Activated T-helper 1 cell treated with anti-CD3 and anti-CD28 coated beads, Interleukin-2, amount 50 U/mL, for 16 hours (primary cell): ENCODE measurements at regions not wholly inside any gene's neighbourhood (a gene's known extent, or its start where the extent isn't known, plus 50 kb on each side); places are given as distances from the start of the nearest gene placed in this dataset.
"Not testable (repeated sequence)": the region's sequence is repeated elsewhere in the genome, so short reads cannot be mapped to it uniquely, and the experiment has no call there.

Source experiments
- DNase-seq, 2 donors: peaks; one replicate each; pipeline ENCODE4 v3.0.0-alpha.2; 2020; ENCODE audit warnings: low read depth in 1 of 2, low spot score in 1 of 2

DNA sequence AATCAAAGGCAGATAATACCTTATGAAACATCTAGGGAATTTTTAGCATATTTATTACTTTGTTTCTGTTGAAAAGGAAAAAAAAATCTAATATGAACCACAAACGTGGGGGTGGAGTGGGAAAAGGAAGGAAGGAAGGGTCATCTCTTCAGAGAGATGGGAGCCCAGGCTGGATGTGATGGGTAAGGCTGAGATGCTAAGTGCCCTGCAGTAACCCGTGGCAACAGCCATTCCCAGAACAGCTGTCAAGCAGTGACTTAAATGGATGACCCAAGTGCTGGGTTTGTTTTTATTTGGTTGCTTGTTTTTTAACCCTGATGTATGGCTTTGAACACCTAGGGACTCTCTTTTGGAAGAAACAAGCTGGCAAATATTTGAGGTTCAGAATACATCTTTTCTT, 50.7 kb upstream of the KLF7 start:
- no peak for DNase-seq

DNA sequence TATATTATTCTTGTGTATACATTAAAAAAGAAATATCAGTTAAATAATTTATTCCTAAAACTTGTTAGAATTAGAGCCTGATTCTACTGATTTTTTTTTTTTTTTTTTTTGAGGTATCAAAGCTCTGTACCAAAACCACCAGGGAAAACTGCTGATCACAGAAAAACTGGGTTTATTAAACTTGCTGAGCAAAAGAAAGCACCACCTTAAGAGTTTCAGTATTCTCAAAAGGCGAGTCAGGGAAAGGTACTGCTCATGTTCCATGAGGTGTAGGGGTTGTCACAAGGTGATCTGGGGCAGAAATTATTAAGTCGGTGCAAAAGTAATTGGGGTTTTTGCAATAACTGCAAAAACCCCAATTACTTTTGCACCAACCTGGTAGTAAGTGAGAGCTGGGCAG, 51.7 kb upstream of the KLF7 start:
- no peak for DNase-seq

DNA sequence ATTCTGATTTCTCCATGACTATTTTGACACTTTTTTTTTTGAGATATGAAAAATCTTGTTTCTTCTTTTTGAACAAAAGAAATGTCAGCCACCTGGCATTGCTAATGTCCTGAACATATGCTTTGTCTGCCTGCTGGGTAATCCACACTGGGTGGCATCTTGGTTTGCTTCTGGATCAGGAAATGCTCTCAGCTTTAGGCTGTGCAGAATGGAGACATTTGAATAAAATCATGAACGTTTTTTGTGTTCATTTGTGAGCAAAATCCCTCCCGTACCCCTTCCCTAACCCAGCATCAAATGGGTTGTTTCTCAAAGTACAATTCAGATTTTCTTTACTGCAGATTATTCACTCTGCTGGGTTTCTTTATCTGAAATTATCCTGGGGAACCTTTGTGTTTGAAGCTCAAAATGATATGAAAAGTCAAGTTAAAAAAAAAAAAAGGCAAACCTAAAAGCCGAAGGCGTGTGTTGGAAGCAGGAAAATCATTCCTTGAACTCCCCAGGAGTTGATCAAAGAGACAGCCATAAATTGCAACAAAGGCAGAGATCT, 53.4 kb upstream of the KLF7 start:
- no peak for DNase-seq

DNA sequence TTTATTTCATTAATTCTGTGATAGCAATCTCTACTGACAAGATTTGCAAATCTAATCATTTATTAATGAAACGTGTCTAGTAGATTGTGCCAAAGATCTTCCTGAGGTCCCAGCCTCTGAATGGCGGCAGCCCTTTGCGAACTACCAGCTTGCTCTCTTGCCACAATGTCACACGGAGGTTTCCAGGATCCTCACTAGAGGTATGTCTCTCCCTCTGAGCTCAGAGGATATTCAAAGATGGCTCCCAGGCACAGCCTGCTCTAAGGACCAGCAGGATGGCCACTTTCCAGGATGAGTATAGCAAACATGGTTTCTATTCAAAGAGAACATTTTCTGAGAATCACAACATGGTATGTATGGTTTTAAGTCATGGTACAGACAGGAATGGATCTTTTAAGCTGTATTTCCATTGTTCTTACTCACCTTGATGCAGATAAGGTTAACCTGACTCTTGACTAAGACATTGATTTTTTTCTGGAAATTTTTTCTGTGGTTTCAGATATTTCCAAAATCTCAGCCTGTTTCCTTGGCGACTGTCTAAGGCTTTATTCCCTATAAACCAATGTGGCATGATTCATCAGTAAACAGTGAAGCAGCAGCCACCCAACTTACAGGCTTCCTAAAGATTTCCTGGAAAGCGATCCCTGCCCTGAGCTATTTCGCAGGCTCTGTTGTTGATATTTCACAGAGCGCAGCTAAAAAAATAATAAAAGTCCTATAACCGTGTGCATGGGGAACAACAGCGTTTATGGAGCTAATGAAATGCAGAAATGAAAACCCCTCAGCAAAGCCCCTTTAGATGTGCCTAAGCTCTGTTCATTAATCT, 54.1 kb upstream of the KLF7 start:
- no peak for DNase-seq

DNA sequence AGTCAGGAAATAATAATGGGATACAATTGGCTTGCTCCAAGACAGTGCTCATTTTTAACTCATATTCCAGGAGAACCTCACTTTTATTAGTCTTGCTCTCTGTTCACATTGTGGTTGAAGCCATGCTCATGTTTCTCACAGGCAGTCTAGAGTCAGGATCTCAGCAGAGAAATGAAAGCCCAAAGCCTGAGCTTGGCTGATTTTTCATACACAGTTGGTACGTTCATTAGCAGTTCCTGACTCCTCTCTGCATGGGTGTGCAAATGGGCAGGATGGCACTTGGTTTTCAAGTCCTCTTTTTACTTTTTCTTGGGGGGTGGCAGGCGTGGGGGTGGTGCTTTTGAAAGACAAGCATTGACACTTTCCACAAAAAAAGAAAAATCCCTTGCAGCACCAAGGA, 56.0 kb upstream of the KLF7 start:
- DNase-seq = no peak

DNA sequence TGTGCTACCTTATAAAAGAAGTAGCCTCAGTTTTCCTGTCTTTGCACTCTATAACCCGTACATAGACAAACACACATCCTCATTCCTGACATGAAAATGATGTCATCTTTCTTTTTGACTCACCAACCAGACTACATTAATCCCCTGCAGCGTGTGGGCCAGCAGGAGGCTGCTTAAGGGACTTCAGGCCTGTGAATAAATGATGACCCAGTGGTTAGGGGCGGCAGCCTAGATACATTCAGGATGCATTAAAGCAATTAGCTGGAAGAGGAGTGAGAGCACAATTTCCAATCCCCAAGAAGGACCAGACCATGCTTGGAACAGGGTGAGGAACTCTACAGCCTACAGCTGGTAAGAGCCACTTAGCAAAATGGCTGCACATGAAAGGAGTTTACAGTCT, 57.3 kb upstream of the KLF7 start:
- no peak for DNase-seq

DNA sequence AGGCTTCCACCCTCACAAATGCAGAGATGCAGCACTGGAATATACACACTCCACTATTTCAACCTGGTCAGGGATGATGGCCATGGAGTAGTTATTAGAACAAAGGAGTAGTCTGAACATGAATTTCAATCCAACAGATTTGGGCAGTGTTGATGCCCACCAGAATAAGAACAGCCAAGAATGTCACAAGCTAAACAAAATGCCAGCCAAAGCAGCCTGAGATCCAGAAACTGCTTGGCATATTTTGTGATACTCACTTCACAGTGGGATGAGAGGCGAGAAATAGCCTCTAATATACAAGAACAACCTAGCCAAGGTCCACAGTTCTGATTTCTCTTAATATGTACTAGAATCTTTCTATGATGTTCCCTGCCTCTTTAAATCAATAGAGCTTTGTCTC, 58.6 kb upstream of the KLF7 start:
- no peak for DNase-seq

DNA sequence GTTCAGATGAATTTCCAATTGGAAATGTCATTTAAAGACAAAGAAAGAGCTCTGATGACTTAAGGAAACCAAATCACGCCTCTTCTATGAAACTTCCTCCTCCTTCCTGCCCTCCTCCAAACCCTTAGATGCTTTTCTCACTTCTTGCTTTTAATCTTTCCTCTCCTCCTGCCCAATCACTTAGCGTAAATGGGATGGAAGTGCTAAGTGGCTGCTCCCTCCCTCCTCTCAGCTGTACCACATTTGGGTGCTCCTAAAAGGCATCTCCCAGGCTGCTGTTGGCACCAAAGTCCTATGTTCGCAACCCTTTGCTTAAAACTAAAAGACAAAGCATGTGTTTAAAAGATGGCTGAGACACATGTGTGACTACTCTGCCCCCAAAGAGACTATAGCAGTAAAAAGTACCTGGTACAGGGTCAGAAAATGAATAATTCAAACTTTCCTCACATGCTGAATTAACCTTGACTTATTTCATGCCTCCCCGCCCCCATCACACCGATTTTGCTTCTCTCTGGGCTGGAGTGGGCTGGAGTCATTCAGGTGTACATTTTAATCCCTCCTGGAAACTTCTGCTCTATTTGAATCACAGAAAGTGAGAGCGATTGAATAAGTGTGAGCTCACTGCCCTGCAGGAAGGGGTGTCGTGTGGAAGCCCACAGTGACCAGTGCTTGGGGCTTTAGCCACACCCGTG, 59.2 kb upstream of the KLF7 start:
- DNase-seq = no peak

DNA sequence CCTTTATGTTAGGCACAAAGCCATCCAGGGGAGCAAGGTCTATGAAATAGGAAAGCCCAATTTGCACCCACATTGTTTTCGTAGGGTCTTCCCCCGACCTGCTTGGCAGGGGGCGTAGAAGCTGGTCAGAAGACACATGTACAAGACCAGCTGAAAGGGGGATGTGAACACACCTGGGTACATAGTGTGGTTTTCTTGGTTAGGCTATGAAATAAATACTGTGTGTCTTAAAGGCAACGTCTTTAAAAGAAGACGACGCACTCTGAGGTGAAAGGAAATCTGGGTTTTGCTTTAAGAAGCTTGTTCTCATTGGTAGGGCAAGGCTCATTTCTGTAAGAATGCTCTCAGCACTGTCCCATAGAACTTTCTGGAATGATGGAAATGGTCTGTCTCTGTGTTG, 60.0 kb upstream of the KLF7 start:
- no peak for DNase-seq

DNA sequence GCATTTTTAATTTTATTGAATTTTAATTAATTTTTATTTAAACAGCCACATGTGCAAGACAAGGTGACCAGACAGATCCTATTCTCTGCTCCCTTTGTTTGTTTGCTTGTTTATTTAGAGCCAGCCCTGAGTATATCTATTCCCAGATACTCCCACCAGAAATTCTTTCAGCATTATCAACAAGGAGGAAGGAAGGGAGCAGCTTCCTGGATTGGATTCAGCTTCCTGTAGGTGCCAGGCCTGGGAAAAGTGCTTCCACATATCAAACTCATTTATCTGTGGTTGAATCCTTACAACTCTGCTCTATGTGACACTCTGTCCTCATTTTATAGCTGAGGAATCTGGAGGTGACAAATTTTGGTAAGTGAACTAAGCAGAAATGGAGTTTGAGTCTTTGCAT, 60.5 kb upstream of the KLF7 start:
- DNase-seq = no peak

DNA sequence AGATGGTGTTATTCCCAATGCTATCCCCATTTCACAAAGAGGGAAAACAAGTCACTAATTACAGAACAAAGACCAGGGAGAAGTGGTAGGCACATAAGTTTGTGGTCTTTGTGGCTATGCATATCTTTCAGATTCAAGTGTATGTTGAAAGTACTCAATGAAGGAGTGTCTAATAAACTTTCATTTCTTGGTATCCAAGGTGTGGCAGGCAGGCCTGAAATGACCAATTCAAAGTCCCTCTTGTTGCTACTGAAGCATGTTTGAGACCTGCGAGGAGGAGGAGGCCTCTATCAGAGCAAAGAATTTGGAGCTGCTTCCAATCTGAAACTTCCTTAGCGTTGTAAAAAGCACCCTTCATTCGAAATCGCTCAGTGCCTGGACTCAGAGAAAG, 60.9 kb upstream of the KLF7 start:
- DNase-seq = no peak

DNA sequence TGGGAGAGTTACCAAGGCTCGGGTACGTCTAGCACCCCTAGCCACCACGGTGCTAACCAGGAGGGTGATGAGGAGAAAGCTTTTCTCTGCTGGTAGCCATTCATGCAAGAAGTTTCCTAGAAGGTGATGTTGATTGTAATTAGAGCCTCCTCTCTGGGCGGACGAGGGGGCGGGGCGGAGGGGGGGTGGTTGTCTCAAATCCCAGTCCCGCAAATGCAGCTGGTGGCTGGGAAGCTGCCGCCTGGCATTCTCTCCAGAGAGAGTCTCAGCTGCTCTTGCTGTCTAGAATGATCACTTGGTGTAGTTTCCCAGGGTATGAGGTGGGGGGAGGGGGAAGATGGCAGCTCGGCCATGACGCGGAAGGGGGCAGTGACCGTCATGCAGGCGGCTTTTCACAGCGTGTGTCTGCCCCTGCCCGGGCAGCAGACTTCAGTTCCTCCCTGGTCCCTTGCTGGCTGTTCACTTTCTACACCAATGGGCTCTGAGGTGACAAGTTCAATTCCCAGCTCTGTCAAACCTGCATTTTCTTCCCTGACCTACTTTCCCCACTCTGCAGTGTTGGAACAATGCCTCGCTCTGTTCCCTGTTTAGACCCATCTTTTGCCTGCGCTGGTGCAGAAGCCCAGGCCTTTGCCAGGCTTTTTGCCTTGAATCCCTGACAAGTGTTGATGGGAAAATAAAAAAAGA, 61.5 kb upstream of the KLF7 start:
- DNase-seq = no peak

DNA sequence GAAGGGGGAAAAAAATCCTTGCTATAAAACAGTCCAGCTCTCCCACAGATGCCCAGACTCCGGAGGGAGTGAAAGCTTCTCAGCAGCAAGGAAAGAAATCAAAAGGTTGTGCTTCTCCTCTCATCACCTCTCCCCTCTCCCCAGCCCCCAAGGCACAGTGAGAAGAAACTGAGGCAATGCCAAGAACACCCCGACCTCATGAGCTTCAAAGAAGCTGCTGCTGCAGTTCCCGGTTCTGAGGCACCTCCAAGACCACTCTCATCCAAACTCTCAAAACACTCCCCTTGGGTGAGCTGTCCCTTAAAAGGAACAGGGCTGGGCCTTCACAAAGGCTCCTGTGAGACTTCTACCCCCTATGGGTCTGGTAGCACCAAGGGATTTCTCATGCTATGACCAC, 62.0 kb upstream of the KLF7 start:
- no peak for DNase-seq

DNA sequence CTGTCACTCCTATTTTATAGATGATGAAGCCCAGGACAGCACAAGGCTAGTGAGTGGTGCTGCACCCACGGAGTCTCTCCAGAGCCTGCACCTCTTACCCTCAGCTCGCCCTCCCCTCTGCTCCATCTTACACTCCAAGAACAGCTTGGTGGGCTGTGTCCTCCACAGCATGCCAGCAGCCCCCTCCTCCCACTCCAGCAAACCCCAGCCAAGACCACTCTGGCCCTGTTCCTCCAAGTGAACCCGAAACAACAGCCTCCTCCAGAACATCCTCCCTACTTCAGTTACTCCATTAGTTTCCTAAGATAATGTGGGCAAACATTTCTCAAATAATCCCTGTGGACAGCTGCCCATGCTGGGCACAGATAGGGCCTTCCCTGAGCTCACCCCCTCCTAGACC, 62.7 kb upstream of the KLF7 start:
- no peak for DNase-seq

DNA sequence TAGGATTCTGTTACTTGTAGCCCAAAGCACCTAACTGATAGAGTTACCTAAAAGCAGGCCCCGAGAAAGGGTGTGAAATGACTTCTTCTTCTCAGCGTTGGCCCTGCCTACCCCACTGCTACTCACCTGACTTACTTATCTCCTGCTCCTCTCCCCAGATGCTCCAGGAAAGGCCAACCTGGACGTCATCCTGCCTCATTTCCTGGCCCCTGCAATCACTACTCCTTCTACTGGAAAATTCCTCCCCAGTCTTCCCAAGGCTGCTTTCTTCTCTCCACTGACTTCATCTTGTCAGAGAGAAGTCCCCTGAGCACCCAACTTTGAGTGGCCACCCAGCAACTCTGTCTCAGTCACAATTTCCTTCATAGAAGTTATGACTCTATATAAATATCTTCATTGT, 63.4 kb upstream of the KLF7 start:
- no peak for DNase-seq

DNA sequence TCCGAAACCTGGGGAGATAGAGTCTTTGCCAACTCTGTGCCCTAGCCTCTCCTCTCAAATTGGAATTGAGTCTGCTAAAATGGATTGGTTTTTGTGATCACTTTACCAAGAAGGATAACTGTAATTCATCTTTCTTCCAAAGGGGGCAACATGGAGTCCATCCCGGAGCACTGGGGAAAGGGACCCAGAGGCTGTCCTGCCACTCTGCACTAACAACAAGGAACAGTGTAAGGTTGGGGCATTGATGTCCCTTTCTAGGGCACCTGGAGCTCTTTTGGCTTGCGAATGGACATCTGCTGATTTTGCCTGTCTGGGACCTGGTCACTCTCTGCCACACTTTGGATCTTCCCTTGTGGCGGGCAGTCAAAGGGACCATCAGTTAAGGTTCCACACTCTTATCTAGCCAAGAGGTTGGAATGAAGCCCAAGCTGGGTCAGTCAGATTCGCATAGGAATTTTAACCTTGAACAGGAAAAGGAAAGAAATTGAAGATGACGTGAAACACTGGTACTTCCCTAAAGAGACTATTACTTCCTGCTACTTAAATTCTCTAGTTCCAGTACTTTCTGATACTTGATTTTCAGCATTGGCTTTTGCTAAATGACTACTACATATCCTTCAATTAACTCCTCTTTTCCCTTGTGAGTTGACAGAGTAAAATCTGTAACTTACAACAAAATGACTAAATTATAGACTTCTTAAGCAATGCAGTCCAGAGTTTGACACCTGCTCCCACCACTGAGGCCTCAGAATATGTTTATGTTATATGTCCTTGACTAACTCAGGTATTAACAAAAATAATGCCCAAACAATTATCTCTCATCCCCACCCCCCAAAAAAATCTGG, 64.7 kb upstream of the KLF7 start:
- no peak for DNase-seq

DNA sequence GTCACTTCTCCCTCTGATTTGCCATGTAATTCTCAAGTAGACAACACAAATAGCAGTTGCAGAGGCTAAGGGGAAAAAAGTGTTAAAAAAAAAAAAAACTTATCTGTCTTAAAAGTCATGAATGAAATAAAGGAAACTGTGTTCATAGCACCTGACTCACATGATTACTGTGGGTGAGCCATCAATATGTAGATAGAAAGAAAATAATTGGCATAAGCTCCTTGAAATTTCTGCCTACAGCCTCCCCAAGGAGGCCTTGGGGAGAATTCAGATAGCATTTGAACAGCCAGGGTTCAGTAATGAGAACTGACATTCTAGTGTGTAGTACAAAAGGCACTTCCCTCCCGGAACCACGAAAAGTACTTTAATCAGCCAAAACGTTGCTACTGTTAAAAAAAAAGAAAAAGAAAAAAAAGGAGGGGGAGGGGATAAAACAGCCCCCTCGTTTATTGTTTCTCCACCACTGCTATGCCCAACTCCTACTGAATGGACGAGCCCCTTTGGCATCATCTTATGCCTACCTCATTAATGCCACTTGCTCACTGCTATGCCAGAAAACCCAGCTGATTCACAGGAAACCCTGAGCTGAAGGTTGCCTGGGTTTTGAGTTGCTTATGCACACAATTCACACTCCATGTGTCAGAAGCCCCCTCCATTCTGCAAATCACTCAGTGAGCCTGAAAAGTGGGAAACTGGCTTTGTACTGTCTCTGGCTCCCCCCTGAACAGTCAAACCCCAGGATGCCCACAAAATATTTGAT, 65.5 kb upstream of the KLF7 start:
- DNase-seq = no peak

DNA sequence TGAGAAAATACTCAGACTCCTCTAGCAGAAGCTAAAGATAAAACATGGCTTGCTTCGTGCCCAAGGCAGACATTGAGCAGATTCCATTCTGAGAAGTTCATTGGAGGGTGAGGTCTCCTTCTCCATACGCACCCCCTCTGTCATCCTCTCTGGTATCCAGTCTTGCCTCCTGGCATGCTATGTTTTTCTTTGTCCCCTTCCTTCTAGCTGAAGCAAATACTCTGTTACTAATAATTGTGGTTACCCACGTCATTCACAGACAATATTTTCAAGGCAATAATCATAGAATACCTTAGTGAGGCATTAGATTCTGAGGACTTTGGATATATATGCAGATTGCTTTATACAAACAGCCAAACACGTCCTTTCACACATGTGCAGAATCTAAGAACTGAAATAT, 66.2 kb upstream of the KLF7 start:
- no peak for DNase-seq

DNA sequence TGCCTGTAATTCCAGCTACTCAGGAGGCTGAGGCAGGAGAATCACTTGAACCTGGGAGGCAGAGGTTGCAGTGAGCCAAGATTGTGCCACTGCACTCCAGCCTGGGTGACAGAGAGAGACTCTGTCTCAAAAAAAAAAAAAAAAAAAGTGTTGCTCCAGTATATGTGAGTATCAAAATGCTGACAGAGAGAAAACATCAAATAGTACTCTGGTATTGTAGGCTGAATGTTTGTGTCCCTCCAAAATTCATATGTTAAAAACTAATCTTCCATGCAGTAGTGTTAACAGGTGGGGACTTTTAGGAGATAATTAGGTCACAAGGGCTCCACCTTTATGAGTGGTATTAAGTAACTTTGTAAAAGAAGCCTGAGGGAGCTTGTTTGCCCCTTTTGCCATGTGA, 67.4 kb upstream of the KLF7 start:
- not testable (repeated sequence) for DNase-seq

DNA sequence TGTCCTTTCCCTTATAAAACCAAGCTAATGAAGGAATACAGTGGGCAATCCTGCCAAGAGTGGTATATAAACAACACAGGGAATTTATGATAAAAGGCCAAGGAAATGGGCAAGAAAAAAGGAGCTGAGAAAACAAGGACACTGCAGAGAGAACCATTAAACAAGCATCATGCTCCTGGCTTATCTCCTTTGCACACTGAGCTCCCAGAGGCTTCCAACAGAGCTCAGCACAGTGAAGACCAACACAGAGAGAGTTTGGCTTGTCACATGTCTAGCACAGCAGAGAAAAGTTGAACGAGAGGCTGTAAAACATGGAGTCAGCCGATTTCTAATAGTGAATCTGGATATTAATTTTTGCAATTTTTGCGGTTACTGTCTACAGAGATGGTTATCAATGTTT, 68.0 kb upstream of the KLF7 start:
- DNase-seq = no peak
